GM19025 (cell line): ENCODE measurements at regions not wholly inside any gene's neighbourhood (a gene's known extent, or its start where the extent isn't known, plus 50 kb on each side); places are given as distances from the start of the nearest gene placed in this dataset.

Experiments used
- ATAC-seq: cut with Tn5 transposase; IDR thresholded peaks from one replicate; pipeline ENCODE4 v1.9.1; 2021; ENCODE audit warnings: mild to moderate bottlenecking, low read depth, moderate library complexity; ENCODE audit not compliant: unreplicated experiment

DNA sequence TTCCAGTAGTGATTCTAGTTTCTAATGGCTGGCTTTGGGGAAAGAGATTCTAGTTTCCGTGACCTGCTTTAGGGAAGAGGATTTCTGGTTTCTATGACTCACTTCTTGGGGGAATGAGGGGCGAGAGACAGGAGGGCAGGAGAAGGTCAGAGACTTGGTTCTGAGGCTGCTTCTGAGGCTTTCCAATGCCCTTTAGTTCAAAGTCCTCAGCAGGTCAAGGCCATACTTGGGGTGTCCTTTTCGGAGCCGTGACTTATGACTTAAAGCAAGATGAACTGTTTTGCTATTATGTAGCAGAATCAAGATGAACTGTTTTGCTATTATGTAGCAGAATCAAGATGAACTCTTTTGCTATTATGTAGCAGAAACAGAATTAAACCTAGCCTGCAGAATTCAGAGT lies 52.2 kb upstream of the TLR3 start:
- no peak for ATAC-seq

GRCh38 chr4:186017801-186018200 lies 51.2 kb upstream of the TLR3 start:
- no peak for ATAC-seq

- no peak for ATAC-seq
These were observed 50.7 kb upstream of the TLR3 start for GRCh38 chr4:186018261-186018660.

- no peak for ATAC-seq
These were observed 50.2 kb upstream of the TLR3 start for GRCh38 chr4:186018784-186019183.
